Left kidney (tissue), 1 donor: ENCODE measurements at regions not wholly inside any gene's neighbourhood (a gene's known extent, or its start where the extent isn't known, plus 50 kb on each side); places are given as distances from the start of the nearest gene placed in this dataset.
"Not testable (repeated sequence)": the region's sequence is repeated elsewhere in the genome, so short reads cannot be mapped to it uniquely, and the experiment has no call there.

Source experiments
- DNase-seq: peaks from one replicate; pipeline ENCODE4 v3.0.0-alpha.2; 2013

DNA sequence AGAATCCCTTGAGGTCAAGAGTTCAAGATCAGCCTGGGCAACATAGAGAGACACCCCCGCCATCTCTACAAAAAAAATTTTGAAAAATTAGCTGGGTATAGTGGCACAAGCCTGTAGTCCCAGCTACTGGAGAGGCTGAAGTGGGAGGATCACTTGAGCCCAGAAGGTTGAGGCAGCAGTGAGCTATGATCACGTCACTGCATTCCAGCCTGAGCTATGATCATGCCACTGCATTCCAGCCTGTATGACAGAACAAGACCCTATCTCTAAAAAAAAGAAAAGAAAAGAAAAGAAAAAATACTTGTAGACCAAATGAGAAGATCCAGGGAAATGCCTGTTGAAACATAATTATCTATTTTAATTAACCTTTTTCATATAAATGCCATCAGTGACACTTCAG, 93.8 kb upstream of the MDM1 start:
- no peak for DNase-seq

DNA sequence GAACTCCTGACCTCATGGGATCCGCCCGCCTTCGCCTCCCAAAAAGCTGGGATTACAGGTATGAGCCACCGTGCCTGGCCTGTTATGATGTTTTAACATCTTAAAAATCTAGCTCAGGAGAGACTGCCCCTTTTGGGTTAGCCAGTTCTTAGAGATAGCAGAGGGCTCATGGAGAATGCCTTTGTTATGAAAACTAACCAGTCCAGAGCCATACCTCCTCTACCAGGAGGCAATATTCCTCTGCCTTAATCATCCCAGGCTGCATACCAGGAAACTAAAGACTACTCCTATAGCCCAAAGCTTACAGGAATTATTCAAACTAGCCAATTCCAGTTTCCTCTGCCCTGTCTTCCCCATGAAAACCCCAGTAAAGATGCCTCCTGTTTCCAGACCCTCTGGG, 96.0 kb upstream of the MDM1 start:
- no peak for DNase-seq

DNA sequence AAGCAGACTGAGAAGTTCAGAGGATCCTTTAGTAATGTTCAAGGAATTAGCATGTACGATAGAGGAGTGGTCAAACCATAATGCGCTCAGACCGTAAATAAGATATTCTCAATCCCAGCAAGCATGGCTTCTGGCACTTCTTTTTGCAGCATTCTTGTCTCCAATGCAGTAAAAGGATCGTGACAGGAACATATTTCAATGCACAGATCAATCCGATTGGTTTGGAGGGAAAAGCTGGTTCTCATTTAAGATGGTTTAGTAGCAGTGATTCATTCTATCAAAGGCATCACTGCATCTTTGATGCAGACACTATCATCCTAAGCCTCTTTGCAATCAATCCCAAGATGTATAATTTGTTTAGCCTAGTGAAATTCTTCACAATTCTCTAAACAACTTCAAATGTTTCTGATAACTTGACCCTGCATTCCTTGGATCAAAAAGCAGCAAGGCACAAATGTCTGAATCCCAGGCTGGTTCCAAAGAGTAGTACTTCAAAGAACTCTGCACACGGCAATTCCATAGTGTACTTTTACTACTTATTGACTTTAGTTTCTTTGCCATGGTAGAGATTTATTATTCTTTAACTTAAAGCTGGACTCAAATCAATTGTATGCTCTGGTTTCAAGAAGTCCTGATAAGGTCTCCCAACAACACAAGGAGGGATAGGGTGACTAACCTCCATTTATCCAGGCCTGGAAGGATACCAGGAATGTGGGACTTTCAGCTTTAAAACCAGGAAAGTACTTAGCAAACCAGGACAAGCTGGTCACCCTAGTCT, 96.8 kb upstream of the MDM1 start:
- DNase-seq = peak; percentile 27

DNA sequence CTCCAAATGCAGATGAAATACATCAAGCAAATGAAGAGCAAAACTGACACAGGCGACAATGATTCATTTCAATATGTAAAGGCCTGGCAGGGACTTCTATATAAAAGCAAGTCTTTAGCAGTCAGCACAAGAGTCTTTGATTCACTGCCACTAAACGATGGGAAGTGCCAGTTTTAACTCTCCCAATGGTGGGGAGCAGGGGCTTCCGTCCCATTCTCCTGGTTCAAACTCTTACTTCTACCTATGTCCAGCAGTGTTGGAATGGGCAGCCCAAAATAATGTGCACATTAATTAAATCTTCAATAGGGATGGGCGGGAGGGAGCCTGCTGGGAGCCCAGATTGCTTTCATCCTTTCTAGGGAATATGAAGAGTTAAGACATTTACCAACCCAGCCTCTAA, 97.5 kb upstream of the MDM1 start:
- no peak for DNase-seq

DNA sequence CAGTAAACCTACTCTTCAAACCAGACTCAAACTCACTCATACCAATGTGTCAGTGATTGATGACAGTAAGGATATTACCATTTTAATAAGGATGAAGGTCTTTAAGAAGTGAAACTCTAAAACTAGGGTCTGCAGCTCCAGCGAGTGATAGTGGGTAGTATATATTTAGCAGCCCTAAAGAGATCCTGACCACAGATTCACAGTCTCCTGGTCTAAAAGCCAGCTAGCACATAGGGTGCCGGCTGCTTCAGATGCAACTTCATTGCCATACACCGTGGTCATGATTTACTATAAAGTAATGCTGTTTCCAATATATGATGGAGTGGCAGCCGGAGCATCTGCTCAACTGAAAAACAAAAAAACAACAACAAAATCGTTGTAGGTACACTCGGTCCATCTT, 99.6 kb upstream of the MDM1 start:
- DNase-seq = no peak

DNA sequence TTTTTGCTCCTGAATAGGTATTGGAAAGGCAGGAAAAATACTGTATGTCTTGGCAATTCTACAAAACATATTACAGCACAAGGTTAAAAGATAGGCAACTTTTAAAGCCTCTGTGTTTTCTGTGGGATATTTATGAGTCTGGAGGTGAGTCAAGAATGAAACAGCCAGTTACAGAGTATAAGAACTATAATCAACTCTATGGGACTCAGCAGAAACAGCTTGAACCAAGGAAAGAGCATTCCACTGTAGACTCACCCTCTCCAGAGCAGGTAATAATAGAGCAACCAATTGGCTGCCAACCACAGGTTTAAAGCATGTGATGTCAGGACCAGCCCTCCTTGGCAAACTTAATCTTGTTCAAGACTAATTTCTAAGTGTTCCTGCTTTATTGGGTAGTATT, 100.5 kb upstream of the MDM1 start:
- no peak for DNase-seq

DNA sequence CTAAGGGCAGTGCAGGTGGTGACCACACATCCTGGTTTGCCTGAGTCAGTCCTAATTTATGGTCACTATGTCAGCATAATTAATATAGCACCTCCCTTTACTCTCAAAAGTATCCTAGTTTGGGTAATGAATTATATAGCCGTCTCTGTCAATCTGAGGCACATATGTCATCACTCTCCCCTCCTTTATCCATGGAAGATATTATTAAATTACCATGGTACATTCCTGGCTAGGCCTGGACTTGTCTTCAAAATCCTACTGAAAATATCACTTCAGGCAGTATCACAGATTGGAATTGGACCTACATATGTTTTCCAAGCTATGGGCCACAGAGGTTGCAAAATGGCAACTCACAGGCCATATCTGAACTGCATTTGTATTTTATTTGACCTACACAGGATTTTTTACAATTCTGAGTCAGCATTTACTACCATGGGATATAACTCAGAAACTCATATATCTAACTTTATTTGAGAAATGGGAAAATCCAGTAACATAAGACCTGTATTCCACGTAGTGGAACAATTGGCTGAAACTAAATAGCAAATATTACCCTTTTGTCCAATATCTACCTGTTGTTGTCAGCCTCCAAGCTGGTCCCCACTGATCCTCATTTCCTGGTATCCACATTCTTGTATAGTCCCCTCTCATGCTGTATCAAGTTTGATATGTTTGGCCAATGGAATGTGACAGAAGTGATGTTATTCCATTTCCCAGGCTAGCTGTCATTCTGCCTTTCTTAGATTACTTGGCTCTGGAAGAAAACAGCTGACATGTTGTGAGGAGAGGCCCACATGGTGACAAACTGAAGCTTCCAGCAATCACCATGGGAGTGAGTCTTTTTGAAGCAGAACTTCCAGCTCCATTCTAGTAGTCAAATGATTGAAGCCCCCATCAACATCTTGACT, 102.5 kb upstream of the MDM1 start:
- DNase-seq = no peak

DNA sequence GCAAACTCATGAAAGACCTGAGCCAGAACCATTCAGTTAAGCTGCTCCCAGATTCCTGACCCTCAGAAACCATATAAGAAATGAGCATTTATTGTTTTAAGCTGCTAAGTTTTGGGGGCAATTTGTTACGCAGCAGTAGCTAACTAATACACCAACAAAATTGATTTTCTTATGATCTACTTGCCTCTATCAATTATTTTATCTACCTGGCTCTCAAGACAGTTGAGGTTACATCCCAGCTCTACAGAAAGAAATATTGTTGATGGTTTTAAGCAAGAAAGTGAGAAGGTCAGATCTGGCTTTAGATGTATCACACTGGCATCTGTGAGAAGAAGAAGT, 103.1 kb upstream of the MDM1 start:
- DNase-seq = no peak

DNA sequence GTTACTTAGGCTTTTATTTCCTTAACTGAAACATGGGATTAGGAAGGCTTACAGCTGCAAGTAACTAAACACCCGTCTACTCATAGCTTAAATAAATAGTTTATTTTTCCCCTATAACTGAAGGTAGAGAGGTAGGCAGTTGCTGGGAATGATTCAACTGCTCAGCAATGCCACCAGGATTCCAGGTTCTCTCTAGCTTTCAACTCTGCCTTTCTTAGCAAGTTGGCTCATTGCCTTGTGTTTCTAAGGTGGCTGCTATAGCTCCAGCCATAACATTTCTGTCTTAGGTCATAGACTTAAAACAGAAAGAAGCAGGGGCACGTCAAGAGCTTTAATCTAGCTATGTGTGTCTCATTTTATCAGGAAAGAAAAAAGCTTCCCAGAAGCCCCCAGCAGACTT, 103.7 kb upstream of the MDM1 start:
- DNase-seq = no peak

DNA sequence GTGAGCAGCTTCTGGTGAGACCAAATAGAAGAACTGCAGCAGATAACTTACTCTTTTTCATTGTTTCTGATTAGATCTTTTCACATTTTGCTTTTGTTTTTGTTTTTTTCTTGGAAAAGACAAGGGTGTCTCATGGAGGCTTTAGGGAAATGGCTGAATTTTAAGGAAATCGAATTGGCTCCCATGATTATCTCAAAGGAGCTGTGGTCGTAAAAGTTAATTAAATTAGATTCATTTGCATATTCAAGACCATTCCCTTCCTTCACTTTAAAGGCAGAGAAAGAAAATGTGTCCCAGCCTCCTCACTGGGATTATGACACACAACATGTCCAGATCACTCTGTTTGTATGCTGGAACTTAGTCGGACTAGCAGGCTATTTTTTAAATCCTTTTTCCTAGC, 106.4 kb upstream of the MDM1 start:
- DNase-seq = no peak

DNA sequence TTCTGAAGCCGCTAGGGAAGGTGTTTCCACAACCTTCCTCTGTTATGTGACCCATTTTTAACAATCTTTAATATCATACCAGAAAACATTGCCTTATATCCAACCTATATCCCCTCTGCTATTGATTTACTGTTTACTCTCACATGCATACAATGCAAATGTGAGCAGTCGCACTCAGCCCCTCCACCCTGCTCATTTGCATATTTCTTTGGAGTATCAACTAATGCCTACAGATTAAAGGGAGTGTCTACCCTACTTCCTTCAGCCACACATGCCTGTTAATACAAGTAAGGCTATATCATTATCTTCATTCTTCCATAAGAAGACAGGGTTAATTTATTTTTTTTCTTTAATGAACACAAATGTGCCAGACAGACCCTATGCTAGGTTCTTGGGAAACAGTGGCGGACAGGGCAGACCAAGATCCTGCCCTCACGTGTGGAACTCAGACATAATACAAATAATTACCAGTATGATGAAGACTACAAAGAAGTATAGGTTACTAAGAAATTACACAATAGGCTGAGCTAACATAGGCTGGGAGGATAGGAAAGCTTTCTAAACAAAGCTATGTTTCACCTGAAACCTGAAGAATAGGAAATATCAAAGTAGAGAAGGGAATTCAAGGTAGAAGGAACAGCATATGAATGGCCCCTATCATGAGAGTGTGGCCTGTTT, 107.3 kb upstream of the MDM1 start:
- no peak for DNase-seq

DNA sequence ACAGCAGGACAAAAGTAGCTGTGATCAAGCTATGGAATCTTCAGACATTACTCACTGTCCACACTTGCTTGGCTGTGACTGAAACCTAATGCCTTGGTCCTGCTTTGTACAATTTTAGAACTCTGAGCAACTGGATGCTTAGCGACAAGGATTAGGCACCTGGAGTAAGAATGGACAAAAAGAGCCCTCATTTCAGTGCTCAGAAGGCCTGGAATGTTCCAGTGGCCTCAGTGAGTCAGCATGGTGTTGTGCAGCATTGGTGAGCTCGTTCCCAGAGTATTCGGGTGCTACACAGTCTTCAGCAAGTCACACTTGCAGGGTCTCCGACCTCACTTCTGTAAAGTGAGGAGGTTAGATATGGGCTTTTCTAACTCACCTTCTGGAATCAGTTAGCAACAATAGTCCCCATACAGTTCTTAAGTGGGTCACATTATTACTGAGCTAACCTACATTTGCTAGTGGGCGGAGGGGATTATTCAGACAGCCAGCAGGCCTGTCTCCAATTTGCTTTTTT, 108.0 kb upstream of the MDM1 start:
- no peak for DNase-seq

DNA sequence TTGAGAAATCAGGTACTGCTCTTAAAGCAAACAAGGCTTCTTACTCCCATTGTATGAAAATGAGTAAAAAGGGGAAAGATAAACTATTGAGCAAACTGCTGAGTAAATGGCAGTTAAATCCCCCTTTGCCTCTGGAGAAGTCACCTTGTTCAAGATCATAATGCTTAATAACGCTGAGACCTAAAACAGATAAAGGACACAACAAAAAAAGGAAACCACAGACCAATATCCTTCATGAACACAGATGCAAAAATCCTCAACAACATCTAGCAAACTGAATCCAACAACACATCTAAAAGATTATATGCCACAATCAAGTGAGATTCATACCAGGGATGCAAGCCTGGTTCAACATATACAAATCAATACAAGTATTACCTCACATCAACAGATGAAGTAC, 109.0 kb upstream of the MDM1 start:
- DNase-seq = no peak

DNA sequence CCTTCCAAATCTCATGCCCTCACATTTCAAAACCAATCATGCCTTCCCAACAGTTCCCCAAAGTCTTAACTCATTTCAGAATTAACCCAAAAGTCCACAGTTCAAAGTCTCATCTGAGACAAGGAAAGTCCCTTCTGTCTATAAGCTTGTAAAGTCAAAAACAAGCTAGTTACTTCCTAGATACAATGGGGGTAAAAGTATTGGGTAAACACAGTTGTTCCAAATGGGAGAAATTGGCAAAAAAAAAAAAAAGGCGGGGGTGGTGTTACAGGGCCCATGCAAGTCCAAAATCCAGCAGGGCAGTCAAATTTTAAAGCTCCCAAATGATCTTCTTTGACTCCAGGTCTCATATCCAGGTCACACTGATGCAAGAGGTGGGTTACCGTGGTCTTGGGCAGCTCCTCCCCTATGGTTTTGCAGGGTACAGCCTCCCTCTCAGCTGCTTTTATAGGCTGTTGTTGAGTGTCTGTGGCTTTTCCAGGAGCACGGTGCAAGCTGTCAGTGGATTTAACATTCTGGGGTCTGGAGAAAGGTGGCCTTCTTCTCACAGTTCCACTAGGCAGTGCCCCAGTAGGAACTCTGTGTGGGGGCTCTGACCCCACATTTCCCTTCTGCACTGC, 110.3 kb upstream of the MDM1 start:
- not testable (repeated sequence) for DNase-seq

DNA sequence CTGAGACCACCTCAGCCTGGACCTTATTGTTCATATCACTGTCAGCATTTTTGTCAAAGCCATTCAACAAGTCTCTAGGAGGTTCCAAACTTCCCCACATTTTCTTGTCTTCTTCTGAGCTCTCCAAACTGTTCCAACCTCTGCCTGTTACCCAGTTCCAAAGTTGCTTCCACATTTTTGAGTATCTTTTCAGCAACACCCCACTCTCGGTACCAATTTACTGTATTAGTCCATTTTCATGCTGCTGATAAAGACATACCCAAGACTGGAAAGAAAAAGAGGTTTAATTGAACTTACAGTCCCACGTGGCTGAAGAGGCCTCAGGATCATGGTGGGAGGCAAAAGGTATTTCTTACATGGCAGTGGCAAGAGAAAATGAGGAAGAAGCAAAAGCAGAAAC, 111.5 kb upstream of the MDM1 start:
- DNase-seq = not testable (repeated sequence)

DNA sequence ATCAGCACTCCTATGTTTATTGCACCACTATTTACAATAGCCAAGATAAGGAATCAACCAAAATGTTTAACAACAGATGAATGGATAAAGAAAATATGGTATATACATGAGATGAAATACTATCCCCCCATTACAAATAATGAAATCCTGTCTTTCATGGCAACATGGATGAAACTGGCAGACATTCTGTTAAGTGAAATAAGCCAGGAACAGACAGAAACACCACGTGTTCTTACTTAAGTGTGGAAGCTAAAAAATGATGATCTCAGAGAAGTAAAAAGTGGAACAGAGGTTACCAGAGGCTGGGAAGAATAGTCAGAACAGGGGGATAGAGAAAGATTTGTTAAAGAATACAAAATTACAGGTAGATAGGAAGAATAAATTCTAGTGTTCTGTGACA, 113.7 kb upstream of the MDM1 start:
- DNase-seq = no peak

DNA sequence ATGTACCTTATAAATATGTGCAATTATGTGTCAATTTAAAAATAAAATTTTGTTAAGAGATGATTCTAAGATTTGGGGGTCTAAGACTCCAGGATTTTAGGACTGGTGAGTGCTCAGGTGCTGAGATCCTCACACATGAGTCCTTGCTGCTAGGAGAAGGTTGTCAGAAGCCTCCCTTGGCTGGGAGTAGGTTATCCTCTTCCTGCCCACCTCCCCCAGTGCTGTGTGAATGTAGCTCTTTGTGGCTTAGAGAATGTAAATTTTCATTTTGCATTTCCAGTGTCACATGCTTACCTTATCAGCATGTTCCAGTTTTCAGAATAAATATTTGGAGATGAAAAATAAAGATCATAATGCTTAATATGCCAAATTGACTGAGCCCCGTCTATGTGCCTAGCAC, 114.2 kb upstream of the MDM1 start:
- DNase-seq = no peak

DNA sequence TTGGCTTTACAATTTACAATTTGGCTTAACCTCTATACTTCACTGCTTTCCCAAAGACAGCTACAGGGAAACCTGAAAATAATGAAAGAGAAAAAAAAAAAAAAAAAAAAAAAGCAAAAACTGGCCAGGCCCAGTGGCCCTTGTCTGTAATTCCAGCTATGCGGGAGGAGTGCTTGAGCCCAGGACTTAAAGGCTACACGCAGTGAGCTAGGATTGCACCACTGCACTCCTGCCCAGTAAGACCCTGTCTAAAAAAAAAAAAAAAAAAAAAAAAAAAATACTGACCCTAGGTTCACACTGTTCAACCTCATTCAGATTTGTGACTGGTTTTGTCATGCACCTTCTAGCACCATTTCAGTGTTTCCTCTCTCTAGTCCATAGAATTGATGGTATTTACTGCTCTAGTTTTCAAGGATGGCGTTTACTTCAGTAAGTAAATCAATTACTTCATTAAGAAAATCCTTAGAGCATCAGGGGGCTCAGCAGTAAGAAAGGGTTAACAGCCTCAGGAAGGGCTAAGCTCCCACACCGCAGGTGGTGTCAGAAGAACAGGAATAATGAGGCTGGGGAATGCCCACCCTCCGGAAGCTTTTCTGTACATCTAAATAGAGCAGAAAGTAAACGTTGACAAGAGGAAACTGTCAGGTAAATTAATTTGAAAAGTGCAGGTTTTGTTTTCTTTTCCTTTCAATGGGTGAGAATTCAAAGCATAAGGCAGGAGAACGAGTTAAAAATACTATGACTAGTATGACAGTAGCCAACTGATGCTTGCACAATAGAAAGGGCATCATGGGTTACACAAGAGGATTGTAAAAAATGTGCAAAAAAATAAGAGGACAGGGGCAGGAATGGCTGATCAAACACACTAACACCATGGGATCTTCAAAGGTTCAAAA, 115.0 kb upstream of the MDM1 start:
- no peak for DNase-seq

DNA sequence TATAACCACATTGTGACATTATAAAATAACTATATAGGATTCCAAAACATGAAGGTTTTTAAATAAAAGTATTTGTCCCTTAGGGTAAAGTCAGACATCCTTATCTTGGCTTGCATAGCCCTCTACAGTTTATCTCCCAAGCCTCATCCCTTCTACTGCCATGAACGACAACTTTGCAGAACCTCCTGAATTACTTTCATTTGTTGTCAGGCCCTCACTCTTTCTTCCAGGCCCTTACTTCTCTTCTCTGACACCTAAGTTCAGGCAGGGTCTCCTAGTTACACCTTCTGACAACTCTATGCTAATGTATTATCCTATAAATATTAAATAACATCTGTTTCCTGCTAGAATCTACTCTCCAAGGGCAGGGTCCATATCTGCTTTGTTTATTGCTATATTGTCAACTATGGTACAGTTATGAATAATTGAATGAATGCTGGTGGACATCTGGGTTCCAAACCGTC, 115.7 kb upstream of the MDM1 start:
- DNase-seq = no peak

DNA sequence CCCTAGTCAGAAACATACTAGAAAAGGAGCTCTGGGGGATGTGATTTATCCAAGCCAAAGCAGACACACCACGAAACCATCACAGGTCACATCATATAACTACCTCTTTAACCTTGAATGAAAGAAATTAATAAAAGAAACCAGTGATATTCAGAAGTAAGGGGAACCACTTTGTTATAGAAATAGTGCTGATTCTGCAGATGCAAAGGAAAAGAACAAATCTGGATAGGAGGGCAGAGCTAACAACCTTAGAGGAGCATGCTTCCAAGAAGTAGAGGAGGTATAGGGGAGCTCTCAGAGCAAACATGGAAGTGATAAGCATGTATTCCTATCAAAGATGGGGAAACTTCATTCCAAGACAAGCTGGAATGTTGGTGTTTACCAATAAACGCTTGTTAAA, 117.0 kb upstream of the MDM1 start:
- DNase-seq = no peak

DNA sequence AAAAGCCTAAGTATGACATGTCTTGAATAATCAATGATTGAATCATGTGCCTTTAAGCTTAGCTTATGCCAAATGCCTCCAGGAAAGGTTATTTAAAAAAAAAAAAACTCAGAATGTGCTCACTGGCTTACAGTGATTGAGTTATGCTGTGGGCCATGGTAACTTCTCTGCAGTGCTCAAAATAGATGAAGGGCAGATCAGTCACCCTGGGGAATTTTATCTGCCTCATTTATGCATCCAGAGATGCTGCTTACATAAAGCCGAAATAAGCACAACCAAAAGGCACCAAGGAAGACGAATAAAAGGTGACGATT, 118.7 kb upstream of the MDM1 start:
- DNase-seq = no peak
